Activated naive CD4-positive, alpha-beta T cell treated with anti-CD3 and anti-CD28 coated beads, Interleukin-2, amount 10 ng/mL, durations not matched to agents 7 days and 5 days (primary cell): ENCODE measurements at regions not wholly inside any gene's neighbourhood (a gene's known extent, or its start where the extent isn't known, plus 50 kb on each side); places are given as distances from the start of the nearest gene placed in this dataset.

Experiments used
- CTCF ChIA-PET: fragments of 350-600 bp; sonication (Branson Sonifier 250); formaldehyde crosslinking; loops from one replicate; lab custom pipeline; 2021; ENCODE audit warnings: antibody characterized with exemption; lab: Charles Lee
- DNase-seq: peaks from one replicate; pipeline ENCODE4 v3.0.0-alpha.2; 2020
- H3K27ac Mint-ChIP-seq: one replicate; pipeline ENCODE4 v1.8.0; 2021; ENCODE audit warnings: mild to moderate bottlenecking, moderate library complexity, mixed read lengths
- H3K27me3 Mint-ChIP-seq: one replicate; pipeline ENCODE4 v1.8.0; 2021; ENCODE audit warnings: mild to moderate bottlenecking, mixed read lengths
- H3K36me3 Mint-ChIP-seq: one replicate; pipeline ENCODE4 v1.8.0; 2021; ENCODE audit warnings: mixed read lengths
- H3K4me1 Mint-ChIP-seq: one replicate; pipeline ENCODE4 v1.8.0; 2021; ENCODE audit warnings: mixed read lengths
- H3K4me3 Mint-ChIP-seq: one replicate; pipeline ENCODE4 v1.8.0; 2021; ENCODE audit warnings: mild to moderate bottlenecking, moderate library complexity, mixed read lengths
- H3K9me3 Mint-ChIP-seq: one replicate; pipeline ENCODE4 v1.8.0; 2021; ENCODE audit warnings: mixed read lengths

DNA sequence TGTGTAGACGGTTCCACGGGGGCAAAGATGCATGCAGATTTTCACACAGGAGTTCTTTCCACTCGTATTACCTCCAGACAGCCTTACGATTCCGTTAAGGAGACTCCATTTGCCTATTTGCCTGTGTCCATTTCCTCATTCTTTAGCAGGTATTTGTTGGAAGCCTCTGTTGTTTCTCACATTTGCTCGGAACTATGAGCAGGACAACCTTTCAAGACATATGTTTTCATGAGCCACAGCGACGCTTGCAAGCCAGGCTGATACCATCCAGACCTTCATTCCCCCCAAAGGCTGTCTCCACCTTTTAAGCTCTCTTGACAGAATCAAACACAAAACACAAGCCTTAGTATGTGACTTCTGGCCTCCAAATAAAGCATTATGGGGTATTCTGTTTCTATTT lies 57.6 kb upstream of the NEDD9 start:
- H3K36me3 Mint-ChIP-seq: peaks cover 64% of the 10 kb centered on the region
- CTCF ChIA-PET: no interaction called here

GRCh38 chr6:11288065-11288464 lies 55.6 kb upstream of the NEDD9 start:
- DNase-seq: no peak
- CTCF ChIA-PET: no interaction called here
- no peak overlapping the region for H3K27ac Mint-ChIP-seq
- H3K4me1 Mint-ChIP-seq: peaks cover 7% of the 10 kb centered on the region
- H3K27me3 Mint-ChIP-seq: no peaks in the 10 kb centered on the region
- H3K9me3 Mint-ChIP-seq: peaks cover 4% of the 10 kb centered on the region
- no peak overlapping the region for H3K4me3 Mint-ChIP-seq
- H3K36me3 Mint-ChIP-seq: peaks cover 53% of the 10 kb centered on the region

More for the DNA sequence above, 57.6 kb upstream of the NEDD9 start:
- Mint-ChIP-seq H3K4me1 (peaks cover 6% of the 10 kb centered on the region), H3K9me3 (peaks cover 4% of the 10 kb centered on the region), H3K4me3 (no peak overlapping the region), H3K27me3 (no peaks in the 10 kb centered on the region), H3K27ac (no peak overlapping the region)
- no peak for DNase-seq

- Mint-ChIP-seq H3K9me3 (peaks cover 4% of the 10 kb centered on the region), H3K27me3 (no peaks in the 10 kb centered on the region), H3K36me3 (peaks cover 34% of the 10 kb centered on the region), H3K4me1 (peaks cover 7% of the 10 kb centered on the region), H3K27ac (no peak overlapping the region), H3K4me3 (no peak overlapping the region)
- CTCF ChIA-PET: no interaction called here
- no peak for DNase-seq
Observed at GRCh38 chr6:11284996-11285395, 52.5 kb upstream of the NEDD9 start.

DNA sequence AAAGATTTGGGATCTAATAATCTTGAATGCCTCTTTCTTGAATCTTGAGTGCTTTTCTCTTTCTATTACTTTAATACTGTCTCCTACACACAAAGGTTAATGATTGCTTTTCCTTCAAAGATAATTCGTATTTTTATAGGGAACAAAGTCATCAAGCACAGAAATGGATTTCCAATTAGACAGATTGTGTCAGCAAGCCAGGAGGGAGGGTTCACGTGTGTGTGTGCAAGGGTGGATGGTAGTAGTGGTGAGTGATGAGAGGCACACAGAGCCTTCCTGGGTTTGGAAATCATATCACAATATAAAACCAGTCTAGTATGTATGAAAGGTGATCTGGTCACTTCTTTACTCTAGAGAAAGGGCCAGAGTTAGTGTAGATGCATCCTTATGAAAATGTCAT lies 51.2 kb upstream of the NEDD9 start:
- H3K27ac Mint-ChIP-seq: no peak overlapping the region
- H3K4me3 Mint-ChIP-seq: no peak overlapping the region
- H3K9me3 Mint-ChIP-seq: peaks cover 4% of the 10 kb centered on the region
- DNase-seq: no peak
- H3K36me3 Mint-ChIP-seq: peaks cover 37% of the 10 kb centered on the region
- CTCF ChIA-PET: no interaction called here
- H3K27me3 Mint-ChIP-seq: no peaks in the 10 kb centered on the region
- peaks cover 7% of the 10 kb centered on the region for H3K4me1 Mint-ChIP-seq

DNA sequence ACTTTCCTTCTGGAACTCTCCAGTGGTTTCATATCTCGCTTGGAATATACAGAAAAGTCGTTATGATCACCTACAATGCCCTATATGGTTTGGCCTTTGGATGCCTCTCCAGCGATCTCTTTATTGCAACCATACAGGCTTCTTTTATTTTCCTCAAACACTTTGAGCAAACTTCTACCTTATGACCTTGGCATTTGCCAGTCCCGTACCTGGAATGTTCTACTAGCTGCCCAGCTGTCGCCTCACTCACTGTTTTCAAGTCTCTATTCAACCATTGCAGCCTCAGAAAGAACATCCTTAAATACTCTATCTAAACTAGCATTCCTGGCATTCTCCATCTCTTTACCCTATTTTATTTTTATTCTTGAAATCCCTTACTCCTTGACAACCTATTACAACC lies 50.4 kb upstream of the NEDD9 start:
- Mint-ChIP-seq H3K36me3 (peaks cover 41% of the 10 kb centered on the region), H3K9me3 (peaks cover 4% of the 10 kb centered on the region), H3K27me3 (no peaks in the 10 kb centered on the region), H3K4me3 (no peak overlapping the region), H3K27ac (no peak overlapping the region), H3K4me1 (peaks cover 15% of the 10 kb centered on the region)
- CTCF ChIA-PET: interaction anchor here (1.3 kb wide), 1 partner anchor 13 kb away, joined by 3 read pairs; no protein-coding TSS in a partner anchor
- no peak for DNase-seq
